Mucosa of descending colon (tissue), 3 donors: ENCODE measurements at regions not wholly inside any gene's neighbourhood (a gene's known extent, or its start where the extent isn't known, plus 50 kb on each side); places are given as distances from the start of the nearest gene placed in this dataset.

Experiments used
- ATAC-seq: fragments of 200-7000 bp; cut with Tn5 transposase; one replicate; pipeline ENCODE4 v1.9.1; 2020; ENCODE audit warnings: mild to moderate bottlenecking, moderate library complexity
- DNase-seq, 3 donors: peaks; one replicate each; pipeline ENCODE4 v3.0.0-alpha.2; 2020
- H3K36me3 ChIP-seq: fragments of 200-600 bp; one replicate; pipeline ENCODE4 v1.8.0; 2021; ENCODE audit warnings: low read depth, mild to moderate bottlenecking
- H3K4me1 ChIP-seq: fragments of 200-600 bp; one replicate; pipeline ENCODE4 v1.8.0; 2021; ENCODE audit warnings: low read depth, mild to moderate bottlenecking
- H3K4me3 ChIP-seq: fragments of 200-600 bp; one replicate; pipeline ENCODE4 v1.8.0; 2021; ENCODE audit warnings: mild to moderate bottlenecking
- H3K9me3 ChIP-seq: fragments of 200-600 bp; one replicate; pipeline ENCODE4 v1.8.0; 2021; ENCODE audit warnings: mild to moderate bottlenecking
- CTCF ChIP-seq: fragments of 200-600 bp; IDR thresholded peaks from one replicate; pipeline ENCODE4 v1.8.0; 2022; ENCODE audit warnings: antibody characterized with exemption, mild to moderate bottlenecking
- intact Hi-C, 2 donors: fragments of 100-400 bp; cut with DNase I in 1 of 2; cut with micrococcal nuclease in 1 of 2; formaldehyde crosslinking; loops; one replicate each; pipeline versions ENCODE4 v1.11.0 to v1.11.1; 2022; cut with DNase I, micrococcal nuclease
- donor health status: DM: no; HTN: no; CAD: no; lungs with moderate emphysema.
- donor health status: DM: no; HTN: no; CAD: no.
- donor health status: DM: no; HTN: yes; CAD: no.

DNA sequence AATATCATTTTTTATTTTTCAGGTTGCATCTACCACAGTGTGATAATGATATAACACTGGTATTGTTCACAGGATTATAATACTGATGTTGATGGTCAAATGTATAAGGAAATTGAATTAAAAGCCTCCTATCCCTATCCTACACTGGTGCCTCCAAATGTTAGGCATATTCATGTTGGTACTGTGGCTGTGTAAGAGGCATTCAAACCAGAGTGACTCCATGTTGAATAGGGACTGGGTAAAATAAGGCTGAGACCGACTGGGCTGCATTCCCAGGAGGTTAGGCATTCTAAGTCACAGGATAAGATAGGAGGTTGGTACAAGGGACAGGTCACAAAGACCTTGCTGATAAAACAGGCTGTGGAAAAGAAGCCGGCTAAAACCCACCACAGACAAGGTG, 68.9 kb upstream of the RNU6-1 start:
- no peak for TF ChIP-seq CTCF
- no peaks in the 10 kb centered on the region for H3K36me3 ChIP-seq
- DNase-seq, result no peak
- no peaks in the 10 kb centered on the region for H3K4me1 ChIP-seq
- intact Hi-C loops, result no loop called here
- ATAC-seq, result no peak
- H3K9me3 ChIP-seq, result peaks cover 7% of the 10 kb centered on the region
- no peak overlapping the region for H3K4me3 ChIP-seq

DNA sequence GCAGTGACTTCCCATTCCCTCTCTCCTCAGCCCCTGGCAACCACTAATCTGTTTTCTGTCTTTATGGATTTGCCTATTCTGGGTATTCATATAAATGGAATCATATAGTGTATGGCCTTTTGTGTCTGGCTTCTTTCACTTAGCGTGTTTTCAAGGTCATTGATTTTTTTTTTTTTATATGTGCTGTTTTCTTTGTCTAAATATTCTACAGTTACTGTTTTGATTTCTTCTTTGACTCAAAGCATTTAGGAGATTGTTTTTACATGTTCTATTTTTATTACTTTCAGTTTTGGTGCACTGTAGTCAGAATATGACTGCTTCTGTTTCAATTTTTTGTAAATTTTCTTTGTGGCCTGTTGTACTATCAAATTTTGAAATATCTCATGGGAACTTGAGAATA, 71.9 kb upstream of the RNU6-1 start:
- no peak for TF ChIP-seq CTCF
- Histone ChIP-seq H3K4me3 (no peak overlapping the region), H3K4me1 (peaks cover 10% of the 10 kb centered on the region), H3K36me3 (no peaks in the 10 kb centered on the region), H3K9me3 (peaks cover 7% of the 10 kb centered on the region)
- DNase-seq (no peak), ATAC-seq (no peak)
- intact Hi-C loops, result no loop called here

DNA sequence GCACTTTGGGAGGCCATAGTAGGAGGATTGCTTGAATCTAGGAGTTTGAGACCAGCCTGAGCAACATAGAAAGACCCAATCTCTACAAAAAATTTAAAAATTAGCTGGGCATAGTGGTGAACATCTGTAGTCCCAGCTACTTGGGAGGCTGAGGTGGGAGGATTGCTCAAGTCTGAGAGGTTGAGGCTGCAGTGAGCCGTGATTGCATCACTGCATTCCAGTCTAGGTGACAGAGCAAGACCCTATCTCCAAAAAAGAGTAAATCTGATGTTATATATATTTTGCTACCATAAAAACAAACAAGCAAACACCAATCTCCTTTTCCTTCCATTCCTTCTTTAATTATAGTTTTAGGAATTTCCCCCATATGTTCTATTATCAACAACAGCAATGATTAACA, 74.2 kb upstream of the RNU6-1 start:
- H3K4me3 ChIP-seq, result no peak overlapping the region
- H3K36me3 ChIP-seq, result no peaks in the 10 kb centered on the region
- H3K9me3 ChIP-seq, result peaks cover 7% of the 10 kb centered on the region
- H3K4me1 ChIP-seq, result peaks cover 10% of the 10 kb centered on the region
- ATAC-seq (no peak), DNase-seq (no peak)
- intact Hi-C loops, result no loop called here
- TF ChIP-seq CTCF, result no peak

- DNase-seq (peak; percentile 66 to 75 (median 73)), ATAC-seq (peak; percentile 73)
- no peak overlapping the region for H3K4me3 ChIP-seq
- TF ChIP-seq CTCF, result no peak
- no peaks in the 10 kb centered on the region for H3K36me3 ChIP-seq
- peaks cover 3% of the 10 kb centered on the region for H3K9me3 ChIP-seq
- H3K4me1 ChIP-seq, result peaks cover 10% of the 10 kb centered on the region
- intact Hi-C loops, result no loop called here
These were observed 75.0 kb upstream of the RNU6-1 start for GRCh38 chr15:67914537-67915460.

GRCh38 chr15:67915461-67916374, 75.9 kb upstream of the RNU6-1 start:
- Histone ChIP-seq H3K36me3 (no peaks in the 10 kb centered on the region), H3K9me3 (no peaks in the 10 kb centered on the region), H3K4me3 (no peak overlapping the region), H3K4me1 (peaks cover 10% of the 10 kb centered on the region)
- TF ChIP-seq CTCF, result no peak
- ATAC-seq, result peak; percentile 89
- DNase-seq, result peak; percentile 78 to 80 (median 80)
- intact Hi-C loops, result no loop called here
